HG02798 (cell line): ENCODE measurements at regions not wholly inside any gene's neighbourhood (a gene's known extent, or its start where the extent isn't known, plus 50 kb on each side); places are given as distances from the start of the nearest gene placed in this dataset.

Experiments
- ATAC-seq: cut with Tn5 transposase; IDR thresholded peaks from one replicate; pipeline ENCODE4 v1.9.1; 2021; ENCODE audit warnings: mild to moderate bottlenecking; ENCODE audit not compliant: unreplicated experiment, poor library complexity

GRCh38 chr11:120061036-120061760 is 76.7 kb downstream of the TRIM29 start:
- no peak for ATAC-seq

GRCh38 chr11:120060512-120060911 is 77.4 kb downstream of the TRIM29 start:
- no peak for ATAC-seq

GRCh38 chr11:120058931-120059330 is 79.0 kb downstream of the TRIM29 start:
- no peak for ATAC-seq

GRCh38 chr11:120057595-120058581 is 80.0 kb downstream of the TRIM29 start:
- ATAC-seq = no peak

- no peak for ATAC-seq
Measured at GRCh38 chr11:120057028-120057330, 80.9 kb downstream of the TRIM29 start.

GRCh38 chr11:120056301-120057027 is 81.4 kb downstream of the TRIM29 start:
- no peak for ATAC-seq

- ATAC-seq = no peak
Measured at GRCh38 chr11:120055646-120056045, 82.3 kb downstream of the TRIM29 start.

GRCh38 chr11:120054753-120055045 is 83.2 kb downstream of the TRIM29 start:
- no peak for ATAC-seq

- no peak for ATAC-seq
Measured at GRCh38 chr11:120054016-120054752, 83.7 kb downstream of the TRIM29 start.

- no peak for ATAC-seq
Measured at GRCh38 chr11:120052196-120052775, 85.6 kb downstream of the TRIM29 start.

GRCh38 chr11:120044011-120044675 is 93.8 kb downstream of the TRIM29 start:
- no peak for ATAC-seq

- ATAC-seq = no peak
Measured at GRCh38 chr11:120043328-120043945, 94.5 kb downstream of the TRIM29 start.

- ATAC-seq = no peak
Measured at GRCh38 chr11:120041625-120042024, 96.3 kb downstream of the TRIM29 start.

- no peak for ATAC-seq
Measured at GRCh38 chr11:120040151-120040840, 97.6 kb downstream of the TRIM29 start.

GRCh38 chr11:120039039-120039438 is 98.9 kb downstream of the TRIM29 start:
- no peak for ATAC-seq

GRCh38 chr11:120037111-120037510 is 100.8 kb downstream of the TRIM29 start:
- no peak for ATAC-seq

GRCh38 chr11:120035756-120036155 is 102.2 kb downstream of the TRIM29 start:
- no peak for ATAC-seq

GRCh38 chr11:120034881-120035630 is 102.9 kb downstream of the TRIM29 start:
- no peak for ATAC-seq
